ENCODE measurements at regions not wholly inside any gene's neighbourhood (a gene's known extent, or its start where the extent isn't known, plus 50 kb on each side); places are given as distances from the start of the nearest gene placed in this dataset.
"Not testable (repeated sequence)": the region's sequence is repeated elsewhere in the genome, so short reads cannot be mapped to it uniquely, and the experiment has no call there.

- Histone ChIP-seq H3K9me3 (ENCODE audit: insufficient read depth, low read depth, low read length) (no peaks in the 10 kb centered on the region), H3K4me3 (ENCODE audit: low read length) (no peak overlapping the region), H3K27me3 (ENCODE audit: insufficient read depth, low read length) (no peaks in the 10 kb centered on the region), H3K9ac (ENCODE audit: low read depth, low read length) (no peak overlapping the region), H3K4me1 (ENCODE audit: insufficient read depth, low read length) (peaks cover 4% of the 10 kb centered on the region; the same call in 1 of the 2 replicates), H3K36me3 (ENCODE audit: insufficient read depth, low read depth, low read length) (no peaks in the 10 kb centered on the region), H3K27ac (ENCODE audit: low read length) (no peak overlapping the region)
Observed at GRCh38 chr14:22291406-22291805, 297.6 kb downstream of the DAD1 start.

- Histone ChIP-seq H3K4me1 (ENCODE audit: insufficient read depth, low read length) (no peaks in the 10 kb centered on the region), H3K27me3 (ENCODE audit: insufficient read depth, low read length) (no peaks in the 10 kb centered on the region), H3K4me3 (ENCODE audit: low read length) (no peak overlapping the region), H3K9ac (ENCODE audit: low read depth, low read length) (no peak overlapping the region), H3K27ac (ENCODE audit: low read length) (no peak overlapping the region), H3K9me3 (ENCODE audit: insufficient read depth, low read depth, low read length) (no peaks in the 10 kb centered on the region), H3K36me3 (ENCODE audit: insufficient read depth, low read depth, low read length) (no peaks in the 10 kb centered on the region)
Observed at GRCh38 chr14:22289570-22289969, 299.5 kb downstream of the DAD1 start.

- H3K9ac ChIP-seq (ENCODE audit: low read depth, low read length) = no peak overlapping the region
- no peak overlapping the region for H3K27ac ChIP-seq (ENCODE audit: low read length)
- H3K4me3 ChIP-seq (ENCODE audit: low read length) = no peak overlapping the region
- no peaks in the 10 kb centered on the region for H3K9me3 ChIP-seq (ENCODE audit: insufficient read depth, low read depth, low read length)
- no peaks in the 10 kb centered on the region for H3K27me3 ChIP-seq (ENCODE audit: insufficient read depth, low read length)
- H3K36me3 ChIP-seq (ENCODE audit: insufficient read depth, low read depth, low read length) = no peaks in the 10 kb centered on the region
- H3K4me1 ChIP-seq (ENCODE audit: insufficient read depth, low read length) = peaks cover 3% of the 10 kb centered on the region; the same call in 1 of the 2 replicates
Observed at GRCh38 chr14:22285991-22286390, 303.0 kb downstream of the DAD1 start.

- no peaks in the 10 kb centered on the region for H3K36me3 ChIP-seq (ENCODE audit: insufficient read depth, low read depth, low read length)
- no peak overlapping the region for H3K4me3 ChIP-seq (ENCODE audit: low read length)
- no peak overlapping the region for H3K9ac ChIP-seq (ENCODE audit: low read depth, low read length)
- no peaks in the 10 kb centered on the region for H3K27me3 ChIP-seq (ENCODE audit: insufficient read depth, low read length)
- H3K27ac ChIP-seq (ENCODE audit: low read length) = no peak overlapping the region
- H3K9me3 ChIP-seq (ENCODE audit: insufficient read depth, low read depth, low read length) = no peaks in the 10 kb centered on the region
- peaks cover 3% of the 10 kb centered on the region; the same call in 1 of the 2 replicates for H3K4me1 ChIP-seq (ENCODE audit: insufficient read depth, low read length)
Observed at GRCh38 chr14:22282949-22283348, 306.1 kb downstream of the DAD1 start.

GRCh38 chr14:22282417-22282816 lies 306.6 kb downstream of the DAD1 start:
- no peak overlapping the region for H3K9ac ChIP-seq (ENCODE audit: low read depth, low read length)
- no peaks in the 10 kb centered on the region for H3K36me3 ChIP-seq (ENCODE audit: insufficient read depth, low read depth, low read length)
- H3K27ac ChIP-seq (ENCODE audit: low read length) = no peak overlapping the region
- H3K27me3 ChIP-seq (ENCODE audit: insufficient read depth, low read length) = no peaks in the 10 kb centered on the region
- H3K9me3 ChIP-seq (ENCODE audit: insufficient read depth, low read depth, low read length) = no peaks in the 10 kb centered on the region
- H3K4me3 ChIP-seq (ENCODE audit: low read length) = no peak overlapping the region
- H3K4me1 ChIP-seq (ENCODE audit: insufficient read depth, low read length) = peaks cover 3% of the 10 kb centered on the region; the same call in 1 of the 2 replicates

GRCh38 chr14:22281447-22281874 lies 307.6 kb downstream of the DAD1 start:
- not testable (repeated sequence) for H3K36me3 ChIP-seq (ENCODE audit: insufficient read depth, low read depth, low read length); H3K27ac ChIP-seq (ENCODE audit: low read length); H3K4me3 ChIP-seq (ENCODE audit: low read length); H3K27me3 ChIP-seq (ENCODE audit: insufficient read depth, low read length); H3K9ac ChIP-seq (ENCODE audit: low read depth, low read length); H3K4me1 ChIP-seq (ENCODE audit: insufficient read depth, low read length); H3K9me3 ChIP-seq (ENCODE audit: insufficient read depth, low read depth, low read length)

GRCh38 chr14:22280497-22281316 lies 308.3 kb downstream of the DAD1 start:
- Histone ChIP-seq H3K9ac (ENCODE audit: low read depth, low read length) (no peak overlapping the region), H3K4me1 (ENCODE audit: insufficient read depth, low read length) (peaks cover 3% of the 10 kb centered on the region; the same call in 1 of the 2 replicates), H3K4me3 (ENCODE audit: low read length) (no peak overlapping the region), H3K9me3 (ENCODE audit: insufficient read depth, low read depth, low read length) (no peaks in the 10 kb centered on the region), H3K27ac (ENCODE audit: low read length) (no peak overlapping the region), H3K27me3 (ENCODE audit: insufficient read depth, low read length) (no peaks in the 10 kb centered on the region), H3K36me3 (ENCODE audit: insufficient read depth, low read depth, low read length) (no peaks in the 10 kb centered on the region)

GRCh38 chr14:22276913-22277816 lies 311.9 kb downstream of the DAD1 start:
- Histone ChIP-seq H3K9ac (ENCODE audit: low read depth, low read length) (no peak overlapping the region), H3K9me3 (ENCODE audit: insufficient read depth, low read depth, low read length) (no peaks in the 10 kb centered on the region), H3K27ac (ENCODE audit: low read length) (no peak overlapping the region), H3K36me3 (ENCODE audit: insufficient read depth, low read depth, low read length) (no peaks in the 10 kb centered on the region), H3K4me3 (ENCODE audit: low read length) (no peak overlapping the region), H3K27me3 (ENCODE audit: insufficient read depth, low read length) (no peaks in the 10 kb centered on the region), H3K4me1 (ENCODE audit: insufficient read depth, low read length) (no peaks in the 10 kb centered on the region)

- no peaks in the 10 kb centered on the region for H3K36me3 ChIP-seq (ENCODE audit: insufficient read depth, low read depth, low read length)
Observed at GRCh38 chr14:22271838-22272799, 316.9 kb downstream of the DAD1 start.

GRCh38 chr14:22268875-22269274 lies 320.1 kb downstream of the DAD1 start:
- H3K36me3 ChIP-seq (ENCODE audit: insufficient read depth, low read depth, low read length) = no peaks in the 10 kb centered on the region
- H3K4me3 ChIP-seq (ENCODE audit: low read length) = no peak overlapping the region
- H3K9me3 ChIP-seq (ENCODE audit: insufficient read depth, low read depth, low read length) = no peaks in the 10 kb centered on the region
- no peak overlapping the region for H3K27ac ChIP-seq (ENCODE audit: low read length)
- no peaks in the 10 kb centered on the region for H3K27me3 ChIP-seq (ENCODE audit: insufficient read depth, low read length)
- peaks cover 20% of the 10 kb centered on the region for H3K4me1 ChIP-seq (ENCODE audit: insufficient read depth, low read length)
- no peak overlapping the region for H3K9ac ChIP-seq (ENCODE audit: low read depth, low read length)

More at GRCh38 chr14:22271838-22272799, 316.9 kb downstream of the DAD1 start:
- Histone ChIP-seq H3K27me3 (ENCODE audit: insufficient read depth, low read length) (no peaks in the 10 kb centered on the region), H3K9ac (ENCODE audit: low read depth, low read length) (no peak overlapping the region), H3K4me3 (ENCODE audit: low read length) (no peak overlapping the region), H3K27ac (ENCODE audit: low read length) (no peak overlapping the region), H3K4me1 (ENCODE audit: insufficient read depth, low read length) (0 out of 2 replicates have a peak, but pooled peaks cover 2% of the 10 kb centered on the region), H3K9me3 (ENCODE audit: insufficient read depth, low read depth, low read length) (no peaks in the 10 kb centered on the region)

GRCh38 chr14:22266683-22267082 lies 322.3 kb downstream of the DAD1 start:
- Histone ChIP-seq H3K9ac (ENCODE audit: low read depth, low read length) (no peak overlapping the region), H3K27me3 (ENCODE audit: insufficient read depth, low read length) (no peaks in the 10 kb centered on the region), H3K9me3 (ENCODE audit: insufficient read depth, low read depth, low read length) (no peaks in the 10 kb centered on the region), H3K4me3 (ENCODE audit: low read length) (no peak overlapping the region), H3K27ac (ENCODE audit: low read length) (no peak overlapping the region), H3K36me3 (ENCODE audit: insufficient read depth, low read depth, low read length) (no peaks in the 10 kb centered on the region), H3K4me1 (ENCODE audit: insufficient read depth, low read length) (peaks cover 26% of the 10 kb centered on the region)

Data from iPS-20b (cell line).